Caco-2 (cell line): ENCODE measurements at regions not wholly inside any gene's neighbourhood (a gene's known extent, or its start where the extent isn't known, plus 50 kb on each side); places are given as distances from the start of the nearest gene placed in this dataset.

Source experiments
- BruUV-seq: library from RNA; stranded (reverse); fragments of 400-500 nt; replicated peaks from 2 replicates; lab custom pipeline; 2021; lab: Mats Ljungman, UMichigan
- CTCF ChIA-PET: fragments of 300-600 bp; sonication (Branson Sonifier 250); formaldehyde crosslinking; loops from one replicate; lab custom pipeline; 2022; ENCODE audit warnings: antibody characterized with exemption; lab: Charles Lee
- POLR2A ChIA-PET: fragments of 300-600 bp; sonication (Branson Sonifier 250); formaldehyde crosslinking; loops from one replicate; lab custom pipeline; 2022; ENCODE audit warnings: antibody characterized with exemption; lab: Charles Lee
- DNase-seq, 2 experiments: peaks; one replicate each; pipeline versions ENCODE4 v3.0.0 to v3.0.0-alpha.2; 2020 to 2022
- H3K27me3 ChIP-seq: replicated peaks from 2 replicates; pipeline ENCODE4 v1.6.0; 2011; ENCODE audit warnings: low read length; ENCODE audit not compliant: control insufficient read depth, insufficient read depth
- H3K36me3 ChIP-seq: 2 replicates; pipeline ENCODE4 v1.5.1; 2011; ENCODE audit warnings: low read length; ENCODE audit not compliant: control insufficient read depth, insufficient read depth
- H3K4me1 ChIP-seq: fragments of 250-450 bp; sonication (Bioruptor Pico); 2 replicates; pipeline ENCODE4 v1.5.1; 2020; ENCODE audit warnings: mild to moderate bottlenecking
- H3K4me3 ChIP-seq: 2 replicates; pipeline ENCODE4 v1.5.1; 2011; ENCODE audit warnings: low read depth, mild to moderate bottlenecking, control low read depth, low read length
- H3K9me3 ChIP-seq: fragments of 250-450 bp; sonication (Bioruptor Pico); 2 replicates; pipeline ENCODE4 v1.5.1; 2020; ENCODE audit warnings: mild to moderate bottlenecking, moderate library complexity
- H3K27ac Mint-ChIP-seq: one replicate; pipeline ENCODE4 v1.8.0; 2022; ENCODE audit warnings: mixed read lengths; ENCODE audit not compliant: unreplicated experiment
- H3K27me3 Mint-ChIP-seq: one replicate; pipeline ENCODE4 v1.8.0; 2022; ENCODE audit warnings: mixed read lengths; ENCODE audit not compliant: insufficient read depth, unreplicated experiment
- H3K36me3 Mint-ChIP-seq: one replicate; pipeline ENCODE4 v1.8.0; 2022; ENCODE audit warnings: mild to moderate bottlenecking, mixed read lengths; ENCODE audit not compliant: insufficient read depth, unreplicated experiment
- H3K4me1 Mint-ChIP-seq: one replicate; pipeline ENCODE4 v1.8.0; 2022; ENCODE audit warnings: low read depth, mixed read lengths; ENCODE audit not compliant: unreplicated experiment
- H3K4me3 Mint-ChIP-seq: one replicate; pipeline ENCODE4 v1.8.0; 2022; ENCODE audit warnings: mild to moderate bottlenecking, moderate library complexity, mixed read lengths; ENCODE audit not compliant: unreplicated experiment
- H3K9me3 Mint-ChIP-seq: one replicate; pipeline ENCODE4 v1.8.0; 2022; ENCODE audit warnings: mixed read lengths; ENCODE audit not compliant: unreplicated experiment
- CTCF ChIP-seq, 2 experiments: fragments of 200-600 bp in 1 of 2; IDR thresholded peaks; 1 replicate in 1 of 2; 2 replicates in 1 of 2; pipeline versions ENCODE4 v1.5.1 to v1.8.0; 2011 to 2022; ENCODE audit warnings: antibody characterized with exemption in 1 of 2, control low read depth in 1 of 2, inconsistent platforms in 1 of 2, low read depth in 1 of 2, low read length in 1 of 2, mild to moderate bottlenecking in 1 of 2, moderate library complexity in 1 of 2; ENCODE audit not compliant: insufficient read depth in 1 of 2, severe bottlenecking in 1 of 2, unreplicated experiment in 1 of 2
- intact Hi-C: fragments of 100-400 bp; cut with micrococcal nuclease; formaldehyde crosslinking; loops from one replicate; pipeline ENCODE4 v1.10.0; 2022; ENCODE audit not compliant: unreplicated experiment

GRCh38 chr12:105429511-105429910 is 99.0 kb downstream of the C12orf75 start:
- POLR2A ChIA-PET = no interaction called here
- H3K27me3 Mint-ChIP-seq = no peaks in the 10 kb centered on the region
- CTCF ChIA-PET = interaction anchor here (0.6 kb wide), 1 partner anchor 30 kb away, joined by 4 read pairs; no protein-coding TSS in a partner anchor
- Histone ChIP-seq H3K27me3 (no peaks in the 10 kb centered on the region), H3K4me3 (no peak overlapping the region), H3K36me3 (no peaks in the 10 kb centered on the region), H3K9me3 (peaks cover 11% of the 10 kb centered on the region; the same call in 1 of the 2 replicates), H3K4me1 (peaks cover 19% of the 10 kb centered on the region)
- intact Hi-C loops = no loop called here
- no peak for TF ChIP-seq CTCF (IDR thresholded peaks at IDR 0.05; ENCODE audit: insufficient read depth in 1 of 2, low read depth in 1 of 2, low read length in 1 of 2, severe bottlenecking in 1 of 2, unreplicated experiment in 1 of 2)
- H3K36me3 Mint-ChIP-seq = peaks cover 4% of the 10 kb centered on the region
- H3K9me3 Mint-ChIP-seq = peaks cover 15% of the 10 kb centered on the region
- DNase-seq = no peak
- no peak overlapping the region for H3K4me3 Mint-ChIP-seq
- H3K4me1 Mint-ChIP-seq = peaks cover 6% of the 10 kb centered on the region
- no peak overlapping the region for H3K27ac Mint-ChIP-seq
- no TSS peak for BruUV-seq

GRCh38 chr12:105431537-105432100 is 101.1 kb downstream of the C12orf75 start:
- Histone ChIP-seq H3K4me1 (peaks cover 10% of the 10 kb centered on the region), H3K4me3 (no peak overlapping the region), H3K9me3 (peaks cover 4% of the 10 kb centered on the region; the same call in 1 of the 2 replicates), H3K27me3 (no peaks in the 10 kb centered on the region), H3K36me3 (no peaks in the 10 kb centered on the region)
- ChIA-PET POLR2A (interaction anchor here (0.6 kb wide), 1 partner anchor 14 kb away, joined by 5 read pairs; no protein-coding TSS in a partner anchor), CTCF (no interaction called here)
- no peaks in the 10 kb centered on the region for H3K4me1 Mint-ChIP-seq
- intact Hi-C loops = no loop called here
- no TSS peak for BruUV-seq
- H3K4me3 Mint-ChIP-seq = no peak overlapping the region
- TF ChIP-seq CTCF (IDR thresholded peaks at IDR 0.05; ENCODE audit: insufficient read depth in 1 of 2, low read depth in 1 of 2, low read length in 1 of 2, severe bottlenecking in 1 of 2, unreplicated experiment in 1 of 2) = no peak
- H3K27ac Mint-ChIP-seq = no peak overlapping the region
- peaks cover 31% of the 10 kb centered on the region for H3K9me3 Mint-ChIP-seq
- no peak for DNase-seq
- no peaks in the 10 kb centered on the region for H3K27me3 Mint-ChIP-seq
- no peaks in the 10 kb centered on the region for H3K36me3 Mint-ChIP-seq

DNA sequence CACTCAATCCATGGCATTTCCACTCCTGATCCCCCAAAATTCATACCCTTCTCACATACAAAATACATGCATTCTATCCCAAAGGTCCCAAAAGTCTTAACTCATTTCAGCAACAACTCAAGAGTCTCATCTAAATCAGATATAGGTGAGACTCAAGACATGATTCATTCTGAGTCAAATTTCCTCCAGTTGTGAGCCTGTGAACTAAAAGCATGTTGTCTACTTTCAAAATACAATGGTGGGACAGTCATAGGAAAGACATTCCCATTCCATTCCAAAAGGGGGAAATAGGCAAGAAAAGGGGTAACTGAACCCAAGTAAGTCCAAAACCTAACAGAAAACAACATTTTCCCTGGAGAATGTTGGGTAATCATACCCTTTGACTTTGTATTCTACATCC is 103.3 kb downstream of the C12orf75 start:
- Histone ChIP-seq H3K9me3 (peaks cover 4% of the 10 kb centered on the region), H3K27me3 (no peaks in the 10 kb centered on the region), H3K36me3 (no peaks in the 10 kb centered on the region), H3K4me1 (no peaks in the 10 kb centered on the region), H3K4me3 (no peak overlapping the region)
- BruUV-seq = no TSS peak
- ChIA-PET POLR2A (no interaction called here), CTCF (no interaction called here)
- Mint-ChIP-seq H3K27me3 (no peaks in the 10 kb centered on the region), H3K4me3 (no peak overlapping the region), H3K9me3 (peaks cover 25% of the 10 kb centered on the region), H3K4me1 (no peaks in the 10 kb centered on the region), H3K36me3 (no peaks in the 10 kb centered on the region), H3K27ac (no peak overlapping the region)
- intact Hi-C loops = no loop called here
- no peak for DNase-seq
- no peak for TF ChIP-seq CTCF (IDR thresholded peaks at IDR 0.05; ENCODE audit: insufficient read depth in 1 of 2, low read depth in 1 of 2, low read length in 1 of 2, severe bottlenecking in 1 of 2, unreplicated experiment in 1 of 2)
